SH-SY5Y (cell line): ENCODE measurements at regions not wholly inside any gene's neighbourhood (a gene's known extent, or its start where the extent isn't known, plus 50 kb on each side); places are given as distances from the start of the nearest gene placed in this dataset.

Experiments
- GATA2 ChIP-seq: IDR thresholded peaks from 2 replicates; pipeline ENCODE4 v1.6.1; 2011; ENCODE audit warnings: mild to moderate bottlenecking, low read depth, low read length
- GATA3 ChIP-seq: IDR thresholded peaks from 2 replicates; pipeline ENCODE4 v1.6.1; 2011; ENCODE audit warnings: low read depth, mild to moderate bottlenecking, low read length, moderate library complexity

- TF ChIP-seq GATA2 (no peak), GATA3 (no peak)
Measured at GRCh38 chr2:145066151-145066661, 546.3 kb upstream of the ZEB2 start.
